ENCODE measurements at regions not wholly inside any gene's neighbourhood (a gene's known extent, or its start where the extent isn't known, plus 50 kb on each side); places are given as distances from the start of the nearest gene placed in this dataset.

GRCh38 chr12:58668871-58669270, 251.4 kb downstream of the LRIG3 start:
- TF ChIP-seq CTCF (IDR thresholded peaks at IDR 0.05): no peak
- TF ChIP-seq ZFX (IDR thresholded peaks at IDR 0.05; ENCODE audit: borderline replicate concordance): no peak
